GM18873 (cell line): ENCODE measurements at regions not wholly inside any gene's neighbourhood (a gene's known extent, or its start where the extent isn't known, plus 50 kb on each side); places are given as distances from the start of the nearest gene placed in this dataset.

Experiments used
- ATAC-seq: cut with Tn5 transposase; IDR thresholded peaks from one replicate; pipeline ENCODE4 v1.9.1; 2021; ENCODE audit warnings: mild to moderate bottlenecking, moderate library complexity, moderate number of reproducible peaks; ENCODE audit not compliant: unreplicated experiment, low FRiP score

DNA sequence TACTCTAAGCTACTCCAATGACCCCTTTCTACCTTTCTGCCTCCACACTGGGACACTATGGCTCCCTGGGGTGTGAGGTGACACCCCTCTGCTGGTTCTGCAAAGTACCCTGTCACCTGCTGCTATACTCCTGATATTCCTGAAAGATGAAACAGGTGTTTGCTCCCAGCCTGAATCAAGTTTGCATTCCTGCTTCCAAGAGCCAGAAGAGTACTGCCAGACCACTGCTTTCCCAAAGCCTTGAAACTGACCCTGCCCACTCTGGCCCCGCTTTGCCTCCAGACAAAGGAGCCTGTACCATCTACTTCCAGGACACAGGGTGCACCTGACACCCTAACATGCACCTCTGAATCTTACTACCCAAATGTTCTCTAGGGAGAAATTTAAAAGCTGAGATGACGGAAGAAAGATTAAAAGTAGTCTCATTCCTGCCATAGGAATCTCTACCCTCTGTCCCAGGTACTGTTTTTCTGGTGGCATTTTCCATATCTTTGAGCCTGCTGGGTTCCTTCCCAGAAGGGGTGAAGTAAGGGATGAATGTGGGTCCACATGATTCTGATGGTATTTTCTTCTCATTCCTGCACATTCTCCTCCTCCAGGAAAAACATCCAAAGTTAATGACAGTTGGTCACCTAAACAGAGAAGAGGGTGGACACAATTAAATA is 70.3 kb upstream of the DUSP10 start:
- ATAC-seq, result no peak

DNA sequence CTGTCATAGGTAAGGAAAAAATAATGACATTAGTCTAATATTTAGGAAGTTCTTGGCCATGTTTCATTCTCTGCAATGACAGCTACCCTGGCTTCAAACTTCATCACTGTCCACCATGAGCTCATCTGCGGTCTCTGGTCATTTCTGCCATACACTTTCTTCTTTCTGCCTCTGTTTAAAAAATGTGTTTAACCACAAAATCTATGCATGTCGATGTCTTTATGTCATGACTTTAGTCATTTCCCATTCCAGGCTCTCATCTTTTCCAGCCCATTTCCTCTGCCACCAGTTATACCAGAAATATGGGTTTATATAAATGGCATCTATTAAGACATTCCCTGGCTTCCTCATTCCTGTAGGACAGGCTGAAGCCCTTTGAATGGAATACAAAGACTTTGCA is 68.5 kb upstream of the DUSP10 start:
- no peak for ATAC-seq

GRCh38 chr1:221809091-221810029 is 67.5 kb upstream of the DUSP10 start:
- ATAC-seq, result no peak

DNA sequence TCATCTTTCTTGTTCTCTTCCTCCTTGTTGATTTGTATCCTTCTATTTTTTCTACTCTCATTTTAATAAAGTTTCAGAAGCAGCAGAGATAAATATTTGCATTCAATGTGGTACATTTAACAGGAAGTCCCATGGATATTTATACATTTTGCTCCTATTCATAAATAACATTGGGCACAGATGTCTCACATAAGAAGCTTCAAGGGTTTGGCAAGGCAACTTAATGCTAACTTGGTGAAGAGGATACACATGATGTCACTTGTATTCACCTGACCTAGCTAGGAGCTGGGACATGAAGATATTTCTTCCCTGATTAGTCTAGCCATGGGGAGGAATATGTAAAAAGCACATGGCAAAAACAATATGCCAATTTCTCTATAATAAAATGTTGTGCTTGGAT is 65.1 kb upstream of the DUSP10 start:
- no peak for ATAC-seq

GRCh38 chr1:221806236-221806635 is 64.3 kb upstream of the DUSP10 start:
- ATAC-seq, result no peak

GRCh38 chr1:221805121-221805520 is 63.2 kb upstream of the DUSP10 start:
- ATAC-seq, result no peak

DNA sequence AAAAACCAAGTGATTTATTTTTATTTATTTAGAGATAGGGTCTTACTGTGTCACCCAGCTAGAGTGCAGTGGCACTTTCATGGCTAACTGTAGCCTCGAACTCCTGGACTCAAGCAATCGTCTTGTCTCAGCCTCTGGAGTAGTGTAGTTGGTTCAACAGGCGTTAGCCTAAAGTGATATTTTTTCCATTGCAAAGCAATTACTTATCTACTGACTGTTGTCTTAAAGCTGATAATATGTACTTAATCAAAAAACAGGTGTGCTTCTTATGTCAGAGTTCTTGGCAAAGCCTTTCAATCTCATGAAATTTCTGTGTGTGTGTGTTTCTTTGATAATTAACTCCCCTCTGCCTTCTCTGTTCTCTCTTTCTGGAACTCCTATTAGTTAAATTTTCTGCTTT is 62.4 kb upstream of the DUSP10 start:
- ATAC-seq, result no peak

GRCh38 chr1:221801773-221802516 is 60.1 kb upstream of the DUSP10 start:
- ATAC-seq, result no peak

DNA sequence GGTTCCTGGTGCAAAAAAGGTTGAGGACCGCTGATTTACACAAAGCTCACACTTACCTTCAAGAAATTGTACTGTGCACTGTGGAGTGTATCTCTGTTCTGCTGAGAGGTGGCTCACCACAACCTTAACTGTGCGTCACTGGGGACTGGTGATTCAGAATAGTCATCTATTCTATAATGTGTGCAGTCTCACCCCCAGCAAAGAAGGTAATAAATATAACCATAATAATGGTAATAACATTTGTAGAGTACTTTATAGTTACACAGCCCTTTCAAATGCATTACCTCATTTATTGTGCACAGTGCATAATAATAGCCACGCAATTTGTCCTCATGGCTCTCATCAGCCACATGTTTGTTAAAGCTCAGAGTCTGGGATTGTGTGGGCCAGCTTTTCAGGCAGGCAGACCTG is 59.4 kb upstream of the DUSP10 start:
- no peak for ATAC-seq

DNA sequence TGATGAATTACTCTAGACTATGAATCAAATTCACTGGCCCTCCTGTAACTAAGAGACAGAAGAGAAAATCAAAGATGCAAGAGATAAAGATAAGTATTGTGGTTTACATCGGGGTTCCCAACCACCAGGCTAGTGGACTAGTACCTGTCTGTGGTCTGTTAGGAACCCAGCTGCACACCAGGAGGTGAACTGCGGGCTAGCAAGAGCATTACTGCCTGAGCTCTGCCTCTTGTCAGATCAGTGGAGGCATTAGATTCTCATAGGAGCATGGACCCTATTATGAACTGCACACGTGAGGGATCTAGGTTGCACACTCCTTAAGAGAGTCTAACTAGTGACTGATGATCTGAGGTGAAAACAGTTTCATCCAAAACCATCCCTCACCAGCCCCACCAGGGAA is 58.9 kb upstream of the DUSP10 start:
- ATAC-seq, result no peak

- no peak for ATAC-seq
Observed at GRCh38 chr1:221797506-221797905, 55.6 kb upstream of the DUSP10 start.

GRCh38 chr1:221796700-221797099 is 54.8 kb upstream of the DUSP10 start:
- no peak for ATAC-seq

DNA sequence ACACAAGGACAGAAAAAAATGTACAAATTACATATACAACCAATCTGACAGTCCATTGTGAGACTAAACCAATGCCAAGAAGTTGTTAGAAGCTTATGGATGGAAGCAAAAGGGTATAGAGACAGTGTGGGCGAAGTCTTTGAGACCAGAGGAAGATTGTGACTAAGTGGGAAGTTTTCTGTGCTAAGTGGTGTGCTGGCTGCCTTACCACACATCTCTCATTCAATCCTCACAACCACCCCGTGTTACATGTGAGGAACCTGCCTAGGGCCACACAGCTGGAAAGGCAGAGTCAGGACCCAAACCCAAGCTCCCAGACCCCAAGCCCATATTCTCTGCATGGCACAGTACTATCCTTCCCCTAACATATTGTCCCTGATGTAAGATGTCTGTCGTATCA is 53.5 kb upstream of the DUSP10 start:
- ATAC-seq, result no peak

DNA sequence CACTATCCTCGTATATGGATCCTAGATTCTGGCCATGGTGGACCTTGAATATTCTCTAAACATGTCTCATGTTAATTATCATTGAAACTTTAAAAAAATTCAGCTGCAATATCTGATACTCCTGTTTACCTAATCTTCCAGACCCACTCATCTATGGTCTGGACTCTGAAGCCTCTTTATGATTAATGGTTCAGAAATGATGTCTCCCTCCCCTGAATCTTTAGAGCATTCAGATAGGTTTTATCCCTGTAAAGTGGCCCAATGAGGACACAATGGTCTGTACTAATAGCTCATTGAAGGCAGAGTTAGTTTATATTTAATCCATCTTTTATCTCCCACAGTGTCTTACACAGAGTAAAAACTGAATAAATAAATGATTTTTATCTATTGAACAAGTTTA is 53.0 kb upstream of the DUSP10 start:
- no peak for ATAC-seq

DNA sequence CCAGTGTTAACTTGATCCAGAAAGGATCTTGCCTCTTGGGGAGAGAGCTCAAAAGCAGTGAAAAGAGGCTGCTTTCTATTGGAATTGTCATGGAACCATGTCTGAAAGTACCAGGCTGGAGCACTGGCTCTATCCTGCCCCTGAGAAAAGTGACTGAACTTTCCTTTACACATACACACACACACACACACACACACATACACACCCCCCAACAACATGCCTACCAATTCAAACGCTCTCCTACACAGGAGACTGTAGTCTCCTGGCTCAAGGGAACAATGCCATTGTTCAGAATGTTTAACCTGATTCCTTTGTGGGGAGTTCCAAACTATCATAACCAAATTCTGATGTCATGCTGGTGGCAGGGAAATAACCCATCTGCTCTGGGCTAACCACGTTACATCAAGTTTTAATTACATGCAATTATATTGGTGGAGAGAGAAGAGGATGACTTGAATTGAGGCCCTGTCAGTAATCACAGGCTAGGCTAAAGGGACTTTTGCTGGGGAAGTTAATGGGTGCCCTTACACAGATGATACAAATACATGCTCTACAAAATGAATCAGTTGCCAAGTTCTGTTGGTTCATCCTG is 52.3 kb upstream of the DUSP10 start:
- peak; percentile 60 for ATAC-seq

GRCh38 chr1:221793439-221794078 is 51.7 kb upstream of the DUSP10 start:
- peak; percentile 60 for ATAC-seq

- ATAC-seq, result no peak
Observed at GRCh38 chr1:221791846-221792245, 50.0 kb upstream of the DUSP10 start.
